Glomerular endothelial cell (primary cell): ENCODE measurements at regions not wholly inside any gene's neighbourhood (a gene's known extent, or its start where the extent isn't known, plus 50 kb on each side); places are given as distances from the start of the nearest gene placed in this dataset.
"Not testable (repeated sequence)": the region's sequence is repeated elsewhere in the genome, so short reads cannot be mapped to it uniquely, and the experiment has no call there.

Experiments used
- DNase-seq: peaks from one replicate; pipeline ENCODE4 v3.0.0-alpha.2; 2011; ENCODE audit warnings: low read depth, low spot score; ENCODE audit errors: extremely low read depth

- DNase-seq = peak; percentile 52
These were observed 256.9 kb downstream of the SPRY2 start for GRCh38 chr13:80083853-80084676.

GRCh38 chr13:80083081-80083852 lies 257.7 kb downstream of the SPRY2 start:
- no peak for DNase-seq

- DNase-seq = no peak
These were observed 258.4 kb downstream of the SPRY2 start for GRCh38 chr13:80082396-80083080.

GRCh38 chr13:80074811-80075210 lies 266.1 kb downstream of the SPRY2 start:
- DNase-seq = no peak

GRCh38 chr13:80074143-80074752 lies 266.7 kb downstream of the SPRY2 start:
- no peak for DNase-seq

GRCh38 chr13:80072231-80072630 lies 268.7 kb downstream of the SPRY2 start:
- DNase-seq = no peak

DNA sequence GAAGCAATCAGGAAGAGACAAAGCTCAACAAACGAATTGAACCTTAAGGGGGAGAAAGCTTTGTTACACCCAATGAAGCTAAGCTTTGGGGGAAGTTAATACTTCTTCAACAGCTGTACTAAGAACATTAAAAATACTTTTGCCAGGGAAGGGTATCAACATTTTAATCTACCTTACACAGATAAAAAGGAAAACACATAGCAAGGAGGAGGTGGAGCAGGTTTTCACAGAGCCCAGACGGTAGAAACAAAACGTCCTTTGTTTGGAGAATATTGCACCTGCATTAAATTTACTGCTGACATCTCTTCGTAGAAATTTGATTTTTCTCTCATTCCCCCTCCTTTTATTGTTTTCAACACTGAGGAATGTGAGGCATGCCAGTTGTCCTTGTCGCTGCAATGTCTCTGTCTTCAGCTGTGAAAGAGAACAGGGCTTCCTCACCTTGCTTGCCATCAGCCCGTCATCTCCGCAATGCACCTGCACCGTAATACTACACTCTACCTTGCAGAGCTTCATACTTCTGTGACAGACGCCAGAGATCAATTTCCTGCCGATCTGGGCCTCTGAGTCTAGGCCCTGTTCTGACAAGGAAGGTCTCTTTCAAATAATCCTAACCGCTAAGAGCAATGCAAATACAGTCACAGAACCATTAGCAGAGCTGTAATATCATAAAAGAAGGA lies 270.8 kb downstream of the SPRY2 start:
- DNase-seq = no peak

DNA sequence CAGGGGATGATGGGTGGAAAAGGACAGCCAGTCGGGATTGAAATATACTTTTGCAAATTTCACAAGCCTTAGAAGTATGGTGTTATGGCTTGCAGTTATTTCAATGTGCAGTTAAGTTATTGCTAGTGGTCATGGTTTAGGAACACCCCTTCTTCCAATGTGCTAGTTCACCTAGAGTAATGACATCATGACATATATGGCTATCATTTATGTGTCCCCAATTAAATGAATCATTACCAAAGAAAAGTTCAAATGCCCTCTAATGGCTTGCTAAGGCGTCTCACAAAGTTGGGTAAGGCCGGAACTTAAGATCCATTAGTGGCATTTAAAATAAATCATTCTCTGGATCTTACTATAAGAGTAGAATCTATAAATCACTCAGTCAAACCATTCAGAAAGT lies 271.6 kb downstream of the SPRY2 start:
- no peak for DNase-seq

DNA sequence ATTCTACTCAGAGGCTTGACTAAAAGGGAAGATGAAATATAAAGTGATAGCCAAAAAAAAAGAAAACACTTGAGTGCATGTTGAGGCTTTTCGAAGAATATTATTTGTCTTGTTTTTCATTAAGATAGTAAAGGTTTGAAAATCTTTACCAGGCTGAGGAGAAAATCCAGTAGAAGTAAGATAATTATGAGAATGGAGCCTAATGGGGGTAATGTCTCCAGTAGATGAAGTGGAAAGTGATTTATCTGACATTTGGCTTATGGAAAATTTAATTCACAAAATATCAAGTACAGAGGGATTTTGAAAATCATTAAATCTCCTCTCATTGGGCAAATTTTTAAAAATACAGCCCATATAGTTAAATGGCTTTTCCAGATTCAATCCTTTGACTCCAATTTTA lies 274.9 kb downstream of the SPRY2 start:
- DNase-seq = no peak

- not testable (repeated sequence) for DNase-seq
These were observed 278.5 kb downstream of the SPRY2 start for GRCh38 chr13:80062416-80062815.

- DNase-seq = no peak
These were observed 281.1 kb downstream of the SPRY2 start for GRCh38 chr13:80059789-80060188.

DNA sequence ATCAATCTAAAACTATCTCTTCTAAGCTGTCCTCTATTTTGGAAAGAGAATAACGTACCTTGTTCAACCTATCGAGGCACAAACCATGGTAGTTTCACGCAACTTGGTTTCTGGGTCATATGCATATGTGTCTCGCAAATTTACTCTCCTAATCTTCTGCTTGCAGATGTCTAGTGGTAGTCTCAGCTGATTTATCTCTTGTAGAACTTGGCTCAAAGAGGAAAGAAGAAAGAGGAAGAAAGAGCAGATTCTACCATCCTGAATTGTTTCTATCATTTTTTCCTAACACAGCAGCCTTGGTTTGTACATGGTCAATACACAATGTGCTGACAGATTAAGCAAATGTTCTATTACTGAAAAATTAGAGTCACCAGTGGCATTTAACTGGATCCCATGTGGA lies 282.3 kb downstream of the SPRY2 start:
- DNase-seq = no peak

DNA sequence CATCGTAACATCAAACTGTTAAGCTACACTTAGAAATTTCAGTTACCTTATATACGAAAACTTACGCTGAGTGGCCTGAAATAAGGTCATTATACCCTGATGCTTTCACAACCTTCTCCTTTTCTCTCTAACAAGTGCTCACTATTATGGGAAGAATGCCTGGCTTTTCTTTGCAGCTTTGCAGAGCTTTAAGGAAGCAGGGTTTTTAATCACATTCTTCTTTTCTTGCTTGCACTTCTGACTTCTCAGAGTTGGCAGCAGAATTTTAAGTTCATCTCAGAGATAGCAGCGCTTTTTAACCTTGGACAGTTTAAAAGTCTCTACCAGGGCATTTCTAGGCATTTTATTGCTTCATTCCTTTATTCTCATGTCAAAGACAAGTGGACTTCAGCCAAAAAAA lies 285.1 kb downstream of the SPRY2 start:
- no peak for DNase-seq

DNA sequence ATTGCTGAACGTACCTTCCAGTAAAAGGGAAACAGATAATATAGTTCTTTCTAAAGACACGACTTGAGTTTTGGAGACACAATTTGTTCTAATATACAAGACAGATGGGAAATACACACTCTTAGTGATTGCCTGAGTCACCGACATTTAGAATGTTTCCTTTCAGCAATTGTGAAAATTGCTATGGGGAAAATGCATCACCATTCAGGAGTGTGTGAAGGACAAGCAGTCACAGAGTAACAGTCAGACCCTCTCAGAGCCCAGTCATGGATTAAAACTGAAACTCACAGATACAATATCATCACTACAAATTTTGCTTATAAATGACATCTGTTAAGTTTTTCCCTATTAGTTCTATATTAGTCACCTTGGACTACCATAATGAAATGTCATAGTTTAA lies 286.1 kb downstream of the SPRY2 start:
- DNase-seq = no peak

DNA sequence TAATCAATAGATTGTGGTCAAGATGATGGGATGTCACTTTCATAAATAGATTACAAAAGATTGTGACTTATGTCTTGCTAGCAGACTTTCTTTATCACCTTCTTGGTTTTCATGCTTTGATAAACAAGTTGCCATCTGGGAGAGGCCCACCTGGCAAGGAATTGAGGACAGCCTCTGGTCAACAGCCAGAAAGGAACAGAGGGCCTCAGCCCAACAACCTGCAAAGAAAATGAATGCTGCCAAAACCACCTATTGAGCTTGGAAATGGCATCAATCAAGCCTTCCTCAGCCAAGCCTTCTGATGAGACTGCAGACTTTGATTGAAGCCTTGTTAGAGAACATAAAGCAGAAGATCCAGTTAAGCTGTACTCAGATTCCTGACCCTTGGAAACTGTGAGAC lies 288.6 kb downstream of the SPRY2 start:
- DNase-seq = no peak

- no peak for DNase-seq
These were observed 290.7 kb downstream of the SPRY2 start for GRCh38 chr13:80050252-80050651.

GRCh38 chr13:80048802-80049201 lies 292.1 kb downstream of the SPRY2 start:
- DNase-seq = peak; percentile 56

GRCh38 chr13:80048030-80048429 lies 292.9 kb downstream of the SPRY2 start:
- no peak for DNase-seq

- DNase-seq = no peak
These were observed 293.5 kb downstream of the SPRY2 start for GRCh38 chr13:80047406-80047805.

- no peak for DNase-seq
These were observed 300.0 kb downstream of the SPRY2 start for GRCh38 chr13:80040981-80041317.
